Thoracic aorta (tissue), 2 donors: ENCODE measurements at regions not wholly inside any gene's neighbourhood (a gene's known extent, or its start where the extent isn't known, plus 50 kb on each side); places are given as distances from the start of the nearest gene placed in this dataset.

Source experiments
- ATAC-seq: fragments of 150-250 bp; one replicate; pipeline ENCODE4 v1.8.0; 2017; ENCODE audit warnings: low read depth; ENCODE audit not compliant: insufficient number of reproducible peaks, low FRiP score
- DNase-seq: peaks from one replicate; pipeline ENCODE4 v3.0.0-alpha.2; 2020; ENCODE audit warnings: low spot score
- H3K27ac ChIP-seq, 2 donors: fragments of 200-600 bp; sonication (generic); 1 replicate in 1 of 2; 2 replicates in 1 of 2; pipeline ENCODE4 v1.5.1; 2016; ENCODE audit warnings: mild to moderate bottlenecking in 2 of 2, moderate library complexity in 2 of 2
- H3K27me3 ChIP-seq: fragments of 200-600 bp; sonication (generic); replicated peaks from 2 replicates; pipeline ENCODE4 v1.6.0; 2016; ENCODE audit warnings: mild to moderate bottlenecking; ENCODE audit not compliant: insufficient read depth
- H3K36me3 ChIP-seq: fragments of 200-600 bp; sonication (generic); one replicate; pipeline ENCODE4 v1.5.1; 2016
- H3K4me1 ChIP-seq, 2 donors: fragments of 200-600 bp; sonication (generic); 1 replicate in 1 of 2; 2 replicates in 1 of 2; pipeline versions ENCODE4 v1.5.1 to v1.6.0; 2016; ENCODE audit warnings: low read depth in 2 of 2, mild to moderate bottlenecking in 1 of 2; ENCODE audit not compliant: control insufficient read depth in 1 of 2
- H3K4me3 ChIP-seq: fragments of 200-600 bp; sonication (generic); 2 replicates; pipeline ENCODE4 v1.5.1; 2016; ENCODE audit warnings: mild to moderate bottlenecking
- H3K9me3 ChIP-seq: fragments of 200-600 bp; sonication (generic); 2 replicates; pipeline ENCODE4 v1.5.1; 2016
- TF ChIP-seq, protein P1 (sequence below): fragments of 200-600 bp; sonication (generic); IDR thresholded peaks from one replicate; pipeline ENCODE4 v1.5.1; 2019; ENCODE audit warnings: antibody characterized with exemption

DNA sequence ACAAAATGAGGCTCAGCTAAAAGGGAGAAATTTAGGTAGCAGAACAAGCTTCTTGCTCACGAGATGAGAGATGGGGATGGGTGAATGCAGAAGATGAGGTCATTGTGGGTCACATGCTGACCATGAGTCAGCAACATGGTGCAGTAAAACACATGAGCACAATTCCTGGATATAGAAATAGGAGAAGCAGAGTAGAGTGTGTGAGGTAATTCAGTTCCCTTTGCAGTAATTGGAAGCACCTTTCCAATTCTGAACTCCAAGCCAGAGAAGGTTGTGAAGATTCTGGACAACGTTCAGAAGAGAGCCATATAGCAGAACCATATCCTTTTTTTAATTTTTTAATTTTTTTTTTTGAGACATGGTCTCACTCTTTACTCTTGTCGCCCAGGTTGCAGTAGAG is 62.0 kb upstream of the LMNTD1 start:
- DNase-seq = no peak
- Histone ChIP-seq H3K36me3 (no peaks in the 10 kb centered on the region), H3K4me3 (no peak overlapping the region), H3K27me3 (no peaks in the 10 kb centered on the region), H3K4me1 (no peaks in the 10 kb centered on the region), H3K9me3 (no peaks in the 10 kb centered on the region), H3K27ac (no peak overlapping the region)
- TF ChIP-seq, protein P1, sequence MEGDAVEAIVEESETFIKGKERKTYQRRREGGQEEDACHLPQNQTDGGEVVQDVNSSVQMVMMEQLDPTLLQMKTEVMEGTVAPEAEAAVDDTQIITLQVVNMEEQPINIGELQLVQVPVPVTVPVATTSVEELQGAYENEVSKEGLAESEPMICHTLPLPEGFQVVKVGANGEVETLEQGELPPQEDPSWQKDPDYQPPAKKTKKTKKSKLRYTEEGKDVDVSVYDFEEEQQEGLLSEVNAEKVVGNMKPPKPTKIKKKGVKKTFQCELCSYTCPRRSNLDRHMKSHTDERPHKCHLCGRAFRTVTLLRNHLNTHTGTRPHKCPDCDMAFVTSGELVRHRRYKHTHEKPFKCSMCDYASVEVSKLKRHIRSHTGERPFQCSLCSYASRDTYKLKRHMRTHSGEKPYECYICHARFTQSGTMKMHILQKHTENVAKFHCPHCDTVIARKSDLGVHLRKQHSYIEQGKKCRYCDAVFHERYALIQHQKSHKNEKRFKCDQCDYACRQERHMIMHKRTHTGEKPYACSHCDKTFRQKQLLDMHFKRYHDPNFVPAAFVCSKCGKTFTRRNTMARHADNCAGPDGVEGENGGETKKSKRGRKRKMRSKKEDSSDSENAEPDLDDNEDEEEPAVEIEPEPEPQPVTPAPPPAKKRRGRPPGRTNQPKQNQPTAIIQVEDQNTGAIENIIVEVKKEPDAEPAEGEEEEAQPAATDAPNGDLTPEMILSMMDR = no peak
- no peak for ATAC-seq

DNA sequence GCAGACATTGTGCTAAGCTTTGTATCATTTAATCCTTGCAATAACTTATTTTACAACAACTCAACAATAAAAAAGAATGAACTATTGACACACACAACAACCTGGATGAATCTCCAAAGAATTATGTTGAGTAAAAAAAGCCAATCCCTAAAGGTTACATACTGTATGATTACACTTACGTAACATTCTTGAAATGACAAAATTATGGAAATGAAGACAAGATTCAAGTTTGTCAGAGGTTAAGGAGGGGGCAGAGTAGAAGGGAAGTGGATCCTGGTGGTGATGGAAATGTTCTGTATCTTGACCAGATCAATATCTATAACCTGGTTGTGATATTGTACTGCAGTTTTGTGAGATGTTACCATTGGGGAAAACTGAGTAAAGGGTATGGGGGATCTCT is 63.2 kb upstream of the LMNTD1 start:
- ATAC-seq = no peak
- Histone ChIP-seq H3K9me3 (no peaks in the 10 kb centered on the region), H3K36me3 (no peaks in the 10 kb centered on the region), H3K4me3 (no peak overlapping the region), H3K27me3 (no peaks in the 10 kb centered on the region), H3K27ac (no peak overlapping the region), H3K4me1 (no peaks in the 10 kb centered on the region)
- TF ChIP-seq, protein P1 = no peak
- no peak for DNase-seq

DNA sequence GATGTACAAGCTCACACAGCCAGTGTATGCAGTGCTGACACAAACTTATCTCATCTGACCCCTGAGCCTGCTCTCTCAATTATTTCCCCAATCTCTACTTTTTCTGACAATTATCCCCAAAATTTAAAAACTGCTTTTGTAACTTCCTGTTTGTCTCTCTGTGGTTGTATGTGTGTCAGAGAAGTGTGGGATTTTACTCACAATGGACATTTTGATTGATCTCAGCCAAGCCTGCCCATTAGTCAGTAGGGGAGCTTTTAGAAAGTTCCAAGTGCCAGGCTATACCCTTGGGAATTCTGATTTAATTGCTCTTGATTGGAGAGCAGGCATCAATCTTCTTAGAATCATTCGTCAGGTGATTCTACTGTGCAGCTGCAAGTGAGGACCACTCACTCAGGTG is 64.9 kb upstream of the LMNTD1 start:
- H3K36me3 ChIP-seq = no peaks in the 10 kb centered on the region
- no peaks in the 10 kb centered on the region for H3K9me3 ChIP-seq
- no peak for DNase-seq
- no peak overlapping the region for H3K4me3 ChIP-seq
- no peaks in the 10 kb centered on the region for H3K27me3 ChIP-seq
- no peak for ATAC-seq
- H3K27ac ChIP-seq = no peak overlapping the region
- H3K4me1 ChIP-seq = no peaks in the 10 kb centered on the region
- TF ChIP-seq, protein P1 = no peak

DNA sequence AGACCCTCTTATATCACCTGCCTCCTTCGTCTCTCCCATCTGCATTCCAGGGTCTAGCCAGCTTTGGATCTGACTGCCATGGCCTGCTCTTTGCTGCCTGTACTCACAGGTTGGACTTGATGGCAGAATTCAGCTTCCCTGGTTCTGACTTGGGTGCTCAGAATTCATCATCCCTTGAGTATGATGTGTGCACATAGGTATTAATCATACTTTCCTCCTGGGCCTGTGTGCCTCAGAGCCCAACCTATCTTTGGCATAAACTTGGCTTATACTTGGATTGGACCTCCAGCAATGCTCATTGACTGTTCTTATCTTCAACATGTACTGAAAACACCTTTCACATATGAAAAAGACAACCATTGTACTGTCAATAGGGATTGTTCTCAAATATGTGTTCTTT is 70.7 kb upstream of the LMNTD1 start:
- Histone ChIP-seq H3K27me3 (no peaks in the 10 kb centered on the region), H3K36me3 (no peaks in the 10 kb centered on the region), H3K4me3 (no peak overlapping the region), H3K4me1 (no peaks in the 10 kb centered on the region), H3K27ac (no peak overlapping the region), H3K9me3 (no peaks in the 10 kb centered on the region)
- DNase-seq (no peak), ATAC-seq (no peak)
- TF ChIP-seq, protein P1 = no peak

DNA sequence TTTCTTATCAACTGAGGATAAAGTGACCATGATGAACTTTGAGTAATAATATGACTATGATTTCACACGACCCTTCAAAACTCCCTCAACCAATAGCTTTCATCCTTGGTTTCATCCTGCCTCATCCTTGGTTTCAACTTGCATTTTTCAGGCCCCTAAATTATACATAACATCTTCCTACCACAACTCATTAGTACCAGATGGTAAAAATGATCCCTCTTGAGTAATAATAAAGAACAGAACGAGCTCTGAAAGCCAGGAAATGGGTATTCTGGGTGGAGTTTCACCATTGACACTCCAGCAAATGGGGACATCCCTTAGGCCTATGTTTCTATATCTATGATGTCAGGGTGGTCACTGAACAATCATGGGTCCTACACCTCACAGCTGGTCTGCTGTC is 72.1 kb upstream of the LMNTD1 start:
- DNase-seq = no peak
- Histone ChIP-seq H3K27me3 (no peaks in the 10 kb centered on the region), H3K36me3 (no peaks in the 10 kb centered on the region), H3K27ac (no peak overlapping the region), H3K9me3 (no peaks in the 10 kb centered on the region), H3K4me1 (no peaks in the 10 kb centered on the region), H3K4me3 (no peak overlapping the region)
- TF ChIP-seq, protein P1 = no peak
- ATAC-seq = no peak
